CD14-positive monocyte (primary cell): ENCODE measurements at regions not wholly inside any gene's neighbourhood (a gene's known extent, or its start where the extent isn't known, plus 50 kb on each side); places are given as distances from the start of the nearest gene placed in this dataset.

ENCODE experiments used
- DNase-seq, 3 donors: peaks; one replicate each; pipeline ENCODE4 v3.0.0-alpha.2; 2011 to 2022
- H2AFZ ChIP-seq: 2 replicates; pipeline ENCODE4 v1.6.0; 2012; ENCODE audit warnings: mild to moderate bottlenecking, low read depth, low read length, inconsistent platforms; ENCODE audit not compliant: insufficient read depth, poor library complexity, severe bottlenecking
- H3K27ac ChIP-seq, 2 donors: 1 replicate in 1 of 2; 2 replicates in 1 of 2; pipeline ENCODE4 v1.5.1; 2012 to 2013; ENCODE audit warnings: low read length in 2 of 2, control low read depth in 1 of 2, inconsistent platforms in 1 of 2, low read depth in 1 of 2, mild to moderate bottlenecking in 1 of 2
- H3K27me3 ChIP-seq, 2 donors: one replicate each; pipeline versions ENCODE4 v1.6.0 to v1.6.1; 2011 to 2013; ENCODE audit warnings: low read length in 2 of 2; ENCODE audit not compliant: control insufficient read depth in 2 of 2, insufficient read depth in 2 of 2
- H3K36me3 ChIP-seq, 2 donors: replicated peaks in 1 of 2; 1 replicate in 1 of 2; 2 replicates in 1 of 2; pipeline versions ENCODE4 v1.5.1 to v1.6.1; 2012 to 2013; ENCODE audit warnings: low read length in 2 of 2, control low read depth in 1 of 2, inconsistent platforms in 1 of 2, mild to moderate bottlenecking in 1 of 2; ENCODE audit not compliant: insufficient read depth in 2 of 2, control insufficient read depth in 1 of 2
- H3K4me1 ChIP-seq, 2 donors: 1 replicate in 1 of 2; 2 replicates in 1 of 2; pipeline versions ENCODE4 v1.5.1 to v1.6.1; 2012 to 2013; ENCODE audit warnings: low read length in 2 of 2, control low read depth in 1 of 2, inconsistent platforms in 1 of 2, mild to moderate bottlenecking in 1 of 2, moderate library complexity in 1 of 2; ENCODE audit not compliant: insufficient read depth in 2 of 2, control insufficient read depth in 1 of 2
- H3K4me2 ChIP-seq: replicated peaks from 2 replicates; pipeline ENCODE3; 2012; ENCODE audit warnings: low read length, moderate library complexity, mild to moderate bottlenecking; ENCODE audit not compliant: poor library complexity, severe bottlenecking; ENCODE audit errors: extremely low read depth
- H3K4me3 ChIP-seq, 3 experiments: fragments of 200-600 bp in 1 of 3; sonication (generic) in 1 of 3; replicated peaks in 1 of 3; 1 replicate in 2 of 3; 2 replicates in 1 of 3; pipeline ENCODE4 v1.5.1; 2011 to 2013; ENCODE audit warnings: low read length in 3 of 3, mild to moderate bottlenecking in 3 of 3, control low read depth in 2 of 3, low read depth in 2 of 3, inconsistent platforms in 1 of 3, moderate library complexity in 1 of 3
- H3K79me2 ChIP-seq: 2 replicates; pipeline ENCODE4 v1.6.0; 2012; ENCODE audit warnings: mild to moderate bottlenecking, control low read depth, inconsistent platforms, low read length, moderate library complexity; ENCODE audit not compliant: insufficient read depth
- H3K9ac ChIP-seq: 2 replicates; pipeline ENCODE4 v1.6.0; 2017; ENCODE audit warnings: low read length, mild to moderate bottlenecking; ENCODE audit not compliant: insufficient read depth, poor library complexity, severe bottlenecking
- H3K9me3 ChIP-seq, 2 donors: replicated peaks in 1 of 2; 1 replicate in 1 of 2; 2 replicates in 1 of 2; pipeline versions ENCODE4 v1.5.1 to v1.6.1; 2012 to 2013; ENCODE audit warnings: low read length in 2 of 2, control low read depth in 1 of 2; ENCODE audit not compliant: control insufficient read depth in 1 of 2, insufficient read depth in 1 of 2
- H4K20me1 ChIP-seq: 2 replicates; pipeline ENCODE4 v1.6.0; 2012; ENCODE audit warnings: mild to moderate bottlenecking, low read length, control low read depth, moderate library complexity; ENCODE audit not compliant: insufficient read depth
- H3K27ac Mint-ChIP-seq, 7 donors: one replicate each; pipeline ENCODE4 v1.8.0; 2020; ENCODE audit warnings: mild to moderate bottlenecking in 7 of 7, mixed read lengths in 7 of 7, moderate library complexity in 6 of 7, inconsistent platforms in 2 of 7
- H3K27me3 Mint-ChIP-seq, 3 donors: one replicate each; pipeline ENCODE4 v1.8.0; 2021 to 2022; ENCODE audit warnings: low read depth in 3 of 3, mild to moderate bottlenecking in 3 of 3, mixed read lengths in 3 of 3, moderate library complexity in 3 of 3, inconsistent platforms in 1 of 3
- H3K36me3 Mint-ChIP-seq, 2 donors: one replicate each; pipeline ENCODE4 v1.8.0; 2020; ENCODE audit warnings: mixed read lengths in 2 of 2, inconsistent platforms in 1 of 2, mild to moderate bottlenecking in 1 of 2
- H3K4me1 Mint-ChIP-seq: one replicate; pipeline ENCODE4 v1.8.0; 2020; ENCODE audit warnings: mild to moderate bottlenecking, mixed read lengths
- H3K4me3 Mint-ChIP-seq, 2 donors: one replicate each; pipeline ENCODE4 v1.8.0; 2020; ENCODE audit warnings: mild to moderate bottlenecking in 2 of 2, mixed read lengths in 2 of 2, moderate library complexity in 1 of 2
- H3K9me3 Mint-ChIP-seq, 7 donors: one replicate each; pipeline ENCODE4 v1.8.0; 2020 to 2022; ENCODE audit warnings: mixed read lengths in 7 of 7, mild to moderate bottlenecking in 6 of 7, moderate library complexity in 6 of 7, inconsistent platforms in 2 of 7
- WGBS: methylation state at CpG from one replicate; pipeline ENCODE4 v1.1.5; 2013; ENCODE audit warnings: missing lambda C conversion rate; ENCODE audit not compliant: insufficient coverage; 5-methylcytosine and 5-hydroxymethylcytosine counted together
- intact Hi-C, 2 donors: fragments of 100-400 bp; cut with micrococcal nuclease; formaldehyde crosslinking; loops; one replicate each; pipeline versions ENCODE4 v1.15.0 to v1.15.1; 2023
- TF ChIP-seq, protein P1 (sequence below): fragments of 200-600 bp; IDR thresholded peaks from one replicate; pipeline ENCODE4 v1.8.0; 2022; ENCODE audit warnings: antibody characterized with exemption, mild to moderate bottlenecking

DNA sequence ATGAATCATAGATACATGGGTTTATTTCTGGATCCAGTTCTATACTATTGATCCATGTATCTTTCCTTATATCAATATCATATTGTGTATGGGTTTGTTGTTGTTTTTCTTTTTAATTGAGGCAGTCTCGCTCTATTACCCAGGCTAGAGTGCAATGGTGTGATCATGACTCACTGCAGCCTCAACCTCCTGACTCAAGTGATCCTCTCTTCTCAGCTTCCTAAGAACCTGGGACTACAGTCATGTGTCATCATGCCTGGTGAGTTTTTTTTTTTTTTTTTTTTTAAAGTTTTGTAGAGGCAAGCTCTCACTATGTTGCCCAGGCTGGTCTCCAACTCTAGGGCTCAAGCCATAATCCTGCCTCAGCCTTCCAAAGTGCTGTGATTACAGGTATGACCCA is 1589.4 kb upstream of the TENM4 start:
- peaks cover 0 to 13% (median 4%) of the 10 kb centered on the region in 7 donors for H3K9me3 Mint-ChIP-seq
- intact Hi-C loops = no loop called here
- no peaks in the 10 kb centered on the region for H4K20me1 ChIP-seq
- no peak overlapping the region for H3K4me3 Mint-ChIP-seq
- H3K27ac ChIP-seq = no peak overlapping the region
- no peaks in the 10 kb centered on the region for H3K4me1 ChIP-seq
- no peak overlapping the region for H3K4me2 ChIP-seq
- TF ChIP-seq, protein P1, sequence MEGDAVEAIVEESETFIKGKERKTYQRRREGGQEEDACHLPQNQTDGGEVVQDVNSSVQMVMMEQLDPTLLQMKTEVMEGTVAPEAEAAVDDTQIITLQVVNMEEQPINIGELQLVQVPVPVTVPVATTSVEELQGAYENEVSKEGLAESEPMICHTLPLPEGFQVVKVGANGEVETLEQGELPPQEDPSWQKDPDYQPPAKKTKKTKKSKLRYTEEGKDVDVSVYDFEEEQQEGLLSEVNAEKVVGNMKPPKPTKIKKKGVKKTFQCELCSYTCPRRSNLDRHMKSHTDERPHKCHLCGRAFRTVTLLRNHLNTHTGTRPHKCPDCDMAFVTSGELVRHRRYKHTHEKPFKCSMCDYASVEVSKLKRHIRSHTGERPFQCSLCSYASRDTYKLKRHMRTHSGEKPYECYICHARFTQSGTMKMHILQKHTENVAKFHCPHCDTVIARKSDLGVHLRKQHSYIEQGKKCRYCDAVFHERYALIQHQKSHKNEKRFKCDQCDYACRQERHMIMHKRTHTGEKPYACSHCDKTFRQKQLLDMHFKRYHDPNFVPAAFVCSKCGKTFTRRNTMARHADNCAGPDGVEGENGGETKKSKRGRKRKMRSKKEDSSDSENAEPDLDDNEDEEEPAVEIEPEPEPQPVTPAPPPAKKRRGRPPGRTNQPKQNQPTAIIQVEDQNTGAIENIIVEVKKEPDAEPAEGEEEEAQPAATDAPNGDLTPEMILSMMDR = no peak
- H3K27me3 Mint-ChIP-seq = no peaks in the 10 kb centered on the region
- no peaks in the 10 kb centered on the region for H3K36me3 Mint-ChIP-seq
- H3K79me2 ChIP-seq = no peaks in the 10 kb centered on the region
- H3K9ac ChIP-seq = no peak overlapping the region
- WGBS = no CpG with 5 or more reads among the region's 1 CpG
- no peak overlapping the region for H3K27ac Mint-ChIP-seq
- no peak overlapping the region for H2AFZ ChIP-seq
- no peak overlapping the region for H3K4me3 ChIP-seq
- no peak for DNase-seq
- no peaks in the 10 kb centered on the region for H3K36me3 ChIP-seq
- H3K27me3 ChIP-seq = no peaks in the 10 kb centered on the region
- H3K4me1 Mint-ChIP-seq = no peaks in the 10 kb centered on the region
- H3K9me3 ChIP-seq = no peaks in the 10 kb centered on the region

DNA sequence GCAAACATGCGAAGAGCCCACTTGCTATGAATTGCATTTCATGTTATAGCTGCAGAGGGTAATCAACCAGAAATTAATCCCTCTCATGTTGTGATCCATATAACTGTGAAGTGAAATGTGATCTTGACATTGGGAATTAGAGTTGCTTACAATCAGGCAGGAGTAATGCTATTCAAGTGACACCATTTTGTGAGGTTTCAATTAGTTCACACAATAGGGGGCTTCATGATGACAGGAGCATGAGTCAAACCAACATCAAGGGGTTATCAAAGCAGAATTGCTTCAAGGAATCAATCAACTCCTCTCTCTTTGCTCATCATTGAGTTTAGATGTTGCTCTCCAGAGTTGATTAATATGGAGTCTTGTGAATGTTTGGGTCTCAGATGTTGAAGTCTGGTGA is 1585.2 kb upstream of the TENM4 start:
- Histone ChIP-seq H3K4me2 (no peak overlapping the region), H3K9me3 (no peaks in the 10 kb centered on the region), H2AFZ (no peak overlapping the region), H3K36me3 (no peaks in the 10 kb centered on the region), H3K27ac (no peak overlapping the region), H4K20me1 (no peaks in the 10 kb centered on the region), H3K4me1 (no peaks in the 10 kb centered on the region), H3K27me3 (no peaks in the 10 kb centered on the region), H3K9ac (no peak overlapping the region), H3K4me3 (no peak overlapping the region), H3K79me2 (no peaks in the 10 kb centered on the region)
- DNase-seq = no peak
- intact Hi-C loops = no loop called here
- Mint-ChIP-seq H3K36me3 (no peaks in the 10 kb centered on the region), H3K4me1 (no peaks in the 10 kb centered on the region), H3K9me3 (peaks cover 0 to 2% (median 0%) of the 10 kb centered on the region in 7 donors), H3K27ac (no peak overlapping the region), H3K27me3 (no peaks in the 10 kb centered on the region), H3K4me3 (no peak overlapping the region)
- WGBS = no CpG with 5 or more reads among the region's 1 CpG
- TF ChIP-seq, protein P1 = no peak
